ENCODE measurements at regions not wholly inside any gene's neighbourhood (a gene's known extent, or its start where the extent isn't known, plus 50 kb on each side); places are given as distances from the start of the nearest gene placed in this dataset.
"Not testable (repeated sequence)": the region's sequence is repeated elsewhere in the genome, so short reads cannot be mapped to it uniquely, and the experiment has no call there.

DNA sequence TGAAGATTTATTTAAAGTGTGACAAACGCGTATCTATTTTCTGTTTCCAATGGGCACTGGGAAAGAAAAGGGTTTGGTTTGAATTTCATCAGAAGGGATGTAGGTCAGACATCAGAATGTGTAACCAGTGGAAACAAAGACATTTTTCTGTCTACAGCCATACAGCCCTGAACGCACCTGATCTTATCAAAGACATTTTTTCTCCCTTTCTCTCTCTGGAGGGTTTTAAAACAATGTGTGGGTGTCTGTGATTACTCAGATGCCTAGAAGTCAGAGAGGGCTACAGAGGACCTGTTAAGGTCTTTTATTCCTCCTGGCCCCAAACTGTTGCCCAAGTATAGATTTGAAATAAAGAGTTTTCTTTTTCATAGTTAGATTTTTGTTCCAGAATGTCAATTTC lies 208.6 kb upstream of the LRRC61 start:
- not testable (repeated sequence) for TF ChIP-seq EZH2, EZH2phosphoT487 (IDR thresholded peaks at IDR 0.05)
- TF ChIP-seq, protein P1, sequence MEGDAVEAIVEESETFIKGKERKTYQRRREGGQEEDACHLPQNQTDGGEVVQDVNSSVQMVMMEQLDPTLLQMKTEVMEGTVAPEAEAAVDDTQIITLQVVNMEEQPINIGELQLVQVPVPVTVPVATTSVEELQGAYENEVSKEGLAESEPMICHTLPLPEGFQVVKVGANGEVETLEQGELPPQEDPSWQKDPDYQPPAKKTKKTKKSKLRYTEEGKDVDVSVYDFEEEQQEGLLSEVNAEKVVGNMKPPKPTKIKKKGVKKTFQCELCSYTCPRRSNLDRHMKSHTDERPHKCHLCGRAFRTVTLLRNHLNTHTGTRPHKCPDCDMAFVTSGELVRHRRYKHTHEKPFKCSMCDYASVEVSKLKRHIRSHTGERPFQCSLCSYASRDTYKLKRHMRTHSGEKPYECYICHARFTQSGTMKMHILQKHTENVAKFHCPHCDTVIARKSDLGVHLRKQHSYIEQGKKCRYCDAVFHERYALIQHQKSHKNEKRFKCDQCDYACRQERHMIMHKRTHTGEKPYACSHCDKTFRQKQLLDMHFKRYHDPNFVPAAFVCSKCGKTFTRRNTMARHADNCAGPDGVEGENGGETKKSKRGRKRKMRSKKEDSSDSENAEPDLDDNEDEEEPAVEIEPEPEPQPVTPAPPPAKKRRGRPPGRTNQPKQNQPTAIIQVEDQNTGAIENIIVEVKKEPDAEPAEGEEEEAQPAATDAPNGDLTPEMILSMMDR (IDR thresholded peaks at IDR 0.05) = not testable (repeated sequence)
